ENCODE measurements at regions not wholly inside any gene's neighbourhood (a gene's known extent, or its start where the extent isn't known, plus 50 kb on each side); places are given as distances from the start of the nearest gene placed in this dataset.

DNA sequence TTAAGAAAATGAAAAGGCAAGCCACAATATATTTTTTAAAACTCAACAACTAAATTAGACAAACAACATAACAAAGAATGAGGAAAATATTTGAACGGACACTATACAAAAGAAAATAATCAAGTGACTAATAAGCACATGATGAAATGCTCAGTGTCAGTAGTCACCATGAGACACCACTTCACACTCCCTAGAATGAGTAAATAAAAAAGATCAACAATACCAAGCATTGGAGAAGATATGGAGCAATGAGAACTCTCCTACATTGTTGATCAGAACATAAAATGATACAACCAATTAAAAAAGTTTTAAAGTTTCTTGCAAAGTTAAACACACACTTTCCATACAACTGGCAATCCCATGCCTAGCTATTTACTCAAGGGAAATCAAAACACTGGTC is 222.2 kb downstream of the C7orf25 start:
- TF ChIP-seq POLR2AphosphoS5 (IDR thresholded peaks at IDR 0.05; ENCODE audit: low read depth, low read length) = no peak
- TF ChIP-seq, protein P1, sequence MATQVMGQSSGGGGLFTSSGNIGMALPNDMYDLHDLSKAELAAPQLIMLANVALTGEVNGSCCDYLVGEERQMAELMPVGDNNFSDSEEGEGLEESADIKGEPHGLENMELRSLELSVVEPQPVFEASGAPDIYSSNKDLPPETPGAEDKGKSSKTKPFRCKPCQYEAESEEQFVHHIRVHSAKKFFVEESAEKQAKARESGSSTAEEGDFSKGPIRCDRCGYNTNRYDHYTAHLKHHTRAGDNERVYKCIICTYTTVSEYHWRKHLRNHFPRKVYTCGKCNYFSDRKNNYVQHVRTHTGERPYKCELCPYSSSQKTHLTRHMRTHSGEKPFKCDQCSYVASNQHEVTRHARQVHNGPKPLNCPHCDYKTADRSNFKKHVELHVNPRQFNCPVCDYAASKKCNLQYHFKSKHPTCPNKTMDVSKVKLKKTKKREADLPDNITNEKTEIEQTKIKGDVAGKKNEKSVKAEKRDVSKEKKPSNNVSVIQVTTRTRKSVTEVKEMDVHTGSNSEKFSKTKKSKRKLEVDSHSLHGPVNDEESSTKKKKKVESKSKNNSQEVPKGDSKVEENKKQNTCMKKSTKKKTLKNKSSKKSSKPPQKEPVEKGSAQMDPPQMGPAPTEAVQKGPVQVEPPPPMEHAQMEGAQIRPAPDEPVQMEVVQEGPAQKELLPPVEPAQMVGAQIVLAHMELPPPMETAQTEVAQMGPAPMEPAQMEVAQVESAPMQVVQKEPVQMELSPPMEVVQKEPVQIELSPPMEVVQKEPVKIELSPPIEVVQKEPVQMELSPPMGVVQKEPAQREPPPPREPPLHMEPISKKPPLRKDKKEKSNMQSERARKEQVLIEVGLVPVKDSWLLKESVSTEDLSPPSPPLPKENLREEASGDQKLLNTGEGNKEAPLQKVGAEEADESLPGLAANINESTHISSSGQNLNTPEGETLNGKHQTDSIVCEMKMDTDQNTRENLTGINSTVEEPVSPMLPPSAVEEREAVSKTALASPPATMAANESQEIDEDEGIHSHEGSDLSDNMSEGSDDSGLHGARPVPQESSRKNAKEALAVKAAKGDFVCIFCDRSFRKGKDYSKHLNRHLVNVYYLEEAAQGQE (IDR thresholded peaks at IDR 0.05; ENCODE audit: insufficient read depth in 1 of 2, low read depth in 2 of 2, low read length in 1 of 2) = no peak
- TF ChIP-seq, protein P2, sequence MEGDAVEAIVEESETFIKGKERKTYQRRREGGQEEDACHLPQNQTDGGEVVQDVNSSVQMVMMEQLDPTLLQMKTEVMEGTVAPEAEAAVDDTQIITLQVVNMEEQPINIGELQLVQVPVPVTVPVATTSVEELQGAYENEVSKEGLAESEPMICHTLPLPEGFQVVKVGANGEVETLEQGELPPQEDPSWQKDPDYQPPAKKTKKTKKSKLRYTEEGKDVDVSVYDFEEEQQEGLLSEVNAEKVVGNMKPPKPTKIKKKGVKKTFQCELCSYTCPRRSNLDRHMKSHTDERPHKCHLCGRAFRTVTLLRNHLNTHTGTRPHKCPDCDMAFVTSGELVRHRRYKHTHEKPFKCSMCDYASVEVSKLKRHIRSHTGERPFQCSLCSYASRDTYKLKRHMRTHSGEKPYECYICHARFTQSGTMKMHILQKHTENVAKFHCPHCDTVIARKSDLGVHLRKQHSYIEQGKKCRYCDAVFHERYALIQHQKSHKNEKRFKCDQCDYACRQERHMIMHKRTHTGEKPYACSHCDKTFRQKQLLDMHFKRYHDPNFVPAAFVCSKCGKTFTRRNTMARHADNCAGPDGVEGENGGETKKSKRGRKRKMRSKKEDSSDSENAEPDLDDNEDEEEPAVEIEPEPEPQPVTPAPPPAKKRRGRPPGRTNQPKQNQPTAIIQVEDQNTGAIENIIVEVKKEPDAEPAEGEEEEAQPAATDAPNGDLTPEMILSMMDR (IDR thresholded peaks at IDR 0.05) = no peak
